ENCODE measurements at regions not wholly inside any gene's neighbourhood (a gene's known extent, or its start where the extent isn't known, plus 50 kb on each side); places are given as distances from the start of the nearest gene placed in this dataset.

- H3K79me2 ChIP-seq (ENCODE audit: control insufficient read depth, insufficient read depth, low read length): no peaks in the 10 kb centered on the region
- no peak overlapping the region for H3K4me2 ChIP-seq (ENCODE audit: insufficient read depth, low read length)
- POLR2A ChIA-PET: no interaction called here
- no peak for FAIRE-seq
- peaks cover 5% of the 10 kb centered on the region for H3K9me3 ChIP-seq (replicated peaks; ENCODE audit: control insufficient read depth, insufficient read depth, low read length)
- H3K36me3 ChIP-seq (ENCODE audit: control insufficient read depth in 2 of 2, extremely low read depth in 1 of 2, insufficient read depth in 2 of 2, low read length in 2 of 2): no peaks in the 10 kb centered on the region
- TF ChIP-seq GATA2 (IDR thresholded peaks at IDR 0.05; ENCODE audit: insufficient read depth, insufficient read length, low read depth, low read length) (no peak), CTCF (IDR thresholded peaks at IDR 0.05; ENCODE audit: extremely low read depth in 1 of 2, insufficient read depth in 1 of 2, low read depth in 1 of 2, low read length in 2 of 2) (no peak), FOS (IDR thresholded peaks at IDR 0.05; ENCODE audit: borderline replicate concordance, insufficient read depth, low read length) (no peak), MYC (IDR thresholded peaks at IDR 0.05; ENCODE audit: low read depth, low read length) (no peak), EZH2 (IDR thresholded peaks at IDR 0.05; ENCODE audit: borderline replicate concordance, low read depth, low read length, severe bottlenecking) (no peak), POLR2AphosphoS5 (IDR thresholded peaks at IDR 0.05; ENCODE audit: insufficient read depth, low read depth, low read length) (no peak), POLR2A (IDR thresholded peaks at IDR 0.05; ENCODE audit: low read depth, low read length) (no peak), MAX (IDR thresholded peaks at IDR 0.05; ENCODE audit: insufficient read depth, insufficient read length) (no peak), JUN (IDR thresholded peaks at IDR 0.05; ENCODE audit: borderline replicate concordance, insufficient read depth, insufficient read length, low read depth) (no peak)
- dilution Hi-C loops (cut with MboI; ENCODE audit: extremely low pct_ligation_motif_present, low sequenced_read_pairs): no loop called here
- H3K4me1 ChIP-seq (ENCODE audit: control insufficient read depth, extremely low read depth, insufficient read depth, low read length): no peaks in the 10 kb centered on the region
- BruUV-seq (replicated peaks): no TSS peak
- H3K27me3 ChIP-seq (ENCODE audit: control insufficient read depth in 2 of 2, insufficient read depth in 2 of 2, low read length in 2 of 2): no peaks in the 10 kb centered on the region
- H3K9ac ChIP-seq (replicated peaks; ENCODE audit: extremely low read depth, insufficient read depth, low read length): no peak overlapping the region
- no peaks in the 10 kb centered on the region for H3K9me1 ChIP-seq (replicated peaks; ENCODE audit: control insufficient read depth, extremely low read depth, insufficient read depth, low read length)
- CTCF ChIA-PET: no interaction called here
- no peak overlapping the region for H2AFZ ChIP-seq (ENCODE audit: low read depth, low read length)
- no peak overlapping the region for H3K27ac ChIP-seq (ENCODE audit: insufficient read depth, low read depth, low read length)
- intact Hi-C loops (cut with micrococcal nuclease): no loop called here
- no peak for DNase-seq (ENCODE audit: low read depth, low spot score)
- H4K20me1 ChIP-seq (replicated peaks; ENCODE audit: control insufficient read depth, extremely low read depth, insufficient read depth, low read length): no peaks in the 10 kb centered on the region
- H3K4me3 ChIP-seq (replicated peaks in 1 of 3; ENCODE audit: insufficient read depth in 1 of 3, low read depth in 1 of 3, low read length in 3 of 3): no peak overlapping the region
Observed at GRCh38 chr6:23964865-23965264, 161.2 kb upstream of the NRSN1 start.
